Ovary (tissue), 3 donors: ENCODE measurements at regions not wholly inside any gene's neighbourhood (a gene's known extent, or its start where the extent isn't known, plus 50 kb on each side); places are given as distances from the start of the nearest gene placed in this dataset.

Experiments
- CTCF ChIP-seq, 3 donors: fragments of 450-650 bp in 2 of 3; fragments of 200-600 bp in 1 of 3; IDR thresholded peaks; one replicate each; pipeline versions ENCODE4 v1.5.1 to v1.8.0; 2016 to 2022; ENCODE audit warnings: antibody characterized with exemption in 3 of 3, mild to moderate bottlenecking in 1 of 3
- POLR2A ChIP-seq: fragments of 450-650 bp; IDR thresholded peaks from one replicate; pipeline ENCODE4 v1.6.1; 2017; ENCODE audit warnings: antibody characterized with exemption, mild to moderate bottlenecking, moderate library complexity
- donor health status: DM: no; HTN: no; CAD: no.

DNA sequence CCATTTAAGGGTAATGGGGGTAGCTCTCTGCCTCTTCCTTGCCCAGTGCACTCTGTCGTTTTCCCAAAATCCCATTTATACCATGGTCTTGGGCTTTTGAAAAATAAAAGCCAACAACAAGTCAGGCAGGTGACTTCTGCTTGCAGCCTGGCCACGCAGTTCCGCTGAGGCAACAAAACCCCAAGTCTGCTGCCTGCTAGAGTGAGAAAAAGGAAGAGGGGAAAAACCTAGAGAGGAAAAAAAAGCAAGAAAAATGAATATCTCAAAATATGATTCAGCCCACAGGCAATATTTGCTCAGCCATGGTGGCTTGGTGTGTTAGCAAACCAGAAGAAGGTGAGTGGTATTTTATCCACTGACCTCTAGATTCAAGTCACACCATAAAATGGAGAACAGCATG lies 148.2 kb upstream of the FSTL4 start:
- no peak for TF ChIP-seq CTCF (IDR thresholded peaks at IDR 0.05)
- TF ChIP-seq POLR2A: no peak
